Neural progenitor cell (in vitro differentiated cells): ENCODE measurements at regions not wholly inside any gene's neighbourhood (a gene's known extent, or its start where the extent isn't known, plus 50 kb on each side); places are given as distances from the start of the nearest gene placed in this dataset.

ENCODE experiments used
- DNase-seq: peaks from one replicate; pipeline ENCODE4 v3.0.0-alpha.2; 2016; ENCODE audit warnings: low spot score
- H2AFZ ChIP-seq: fragments of 200-600 bp; sonication (generic); replicated peaks from 2 replicates; pipeline ENCODE4 v1.6.1; 2016; ENCODE audit warnings: antibody characterized with exemption
- H3F3A ChIP-seq: fragments of 200-600 bp; sonication (generic); 2 replicates; pipeline ENCODE4 v1.6.1; 2016; ENCODE audit warnings: antibody characterized with exemption, low read depth
- H3K27ac ChIP-seq: fragments of 200-600 bp; sonication (generic); 2 replicates; pipeline ENCODE4 v1.5.1; 2016; ENCODE audit warnings: mild to moderate bottlenecking
- H3K27me3 ChIP-seq: fragments of 200-600 bp; sonication (generic); 2 replicates; pipeline ENCODE4 v1.6.1; 2016; ENCODE audit warnings: mild to moderate bottlenecking, moderate library complexity
- H3K36me3 ChIP-seq: fragments of 200-600 bp; sonication (generic); 2 replicates; pipeline ENCODE4 v1.5.1; 2016
- H3K4me1 ChIP-seq: fragments of 200-600 bp; sonication (generic); 2 replicates; pipeline ENCODE4 v1.6.1; 2016; ENCODE audit warnings: mixed run types
- H3K4me2 ChIP-seq: fragments of 200-600 bp; sonication (generic); 2 replicates; pipeline ENCODE4 v1.6.1; 2016
- H3K4me3 ChIP-seq: fragments of 200-600 bp; sonication (generic); 2 replicates; pipeline ENCODE4 v1.5.1; 2016
- H3K79me2 ChIP-seq: fragments of 200-600 bp; sonication (generic); 2 replicates; pipeline ENCODE4 v1.6.1; 2016; ENCODE audit warnings: low read depth
- H3K9ac ChIP-seq: fragments of 200-600 bp; sonication (generic); 2 replicates; pipeline ENCODE4 v1.6.1; 2016
- H3K9me3 ChIP-seq: fragments of 200-600 bp; sonication (generic); 2 replicates; pipeline ENCODE4 v1.5.1; 2016; ENCODE audit warnings: low read depth
- H4K20me1 ChIP-seq: fragments of 200-600 bp; sonication (generic); 2 replicates; pipeline ENCODE4 v1.6.1; 2016; ENCODE audit warnings: low read depth
- H3K27ac Mint-ChIP-seq: 3 replicates; pipeline ENCODE4 v1.8.0; 2021; ENCODE audit warnings: mixed read lengths
- H3K27me3 Mint-ChIP-seq: 2 replicates; pipeline ENCODE4 v1.8.0; 2022; ENCODE audit warnings: low read depth, mild to moderate bottlenecking, inconsistent platforms, moderate library complexity, mixed read lengths; ENCODE audit not compliant: insufficient read depth
- H3K36me3 Mint-ChIP-seq: 3 replicates; pipeline ENCODE4 v1.8.0; 2021; ENCODE audit warnings: mixed read lengths
- H3K4me1 Mint-ChIP-seq: 3 replicates; pipeline ENCODE4 v1.8.0; 2021; ENCODE audit warnings: mixed read lengths
- H3K4me3 Mint-ChIP-seq: 3 replicates; pipeline ENCODE4 v1.8.0; 2021; ENCODE audit warnings: mild to moderate bottlenecking, moderate library complexity, mixed read lengths
- H3K9me3 Mint-ChIP-seq: 3 replicates; pipeline ENCODE4 v1.8.0; 2020; ENCODE audit warnings: mixed read lengths
- EZH2 ChIP-seq: fragments of 200-600 bp; sonication (generic); IDR thresholded peaks from 2 replicates; pipeline ENCODE4 v1.6.1; 2017; ENCODE audit warnings: antibody characterized with exemption, mild to moderate bottlenecking, moderate library complexity
- EZH2phosphoT487 ChIP-seq: fragments of 200-600 bp; sonication (generic); IDR thresholded peaks from 2 replicates; pipeline ENCODE4 v1.6.1; 2017; ENCODE audit warnings: antibody characterized with exemption
- TF ChIP-seq, protein P1 (sequence below): fragments of 200-600 bp; sonication (generic); IDR thresholded peaks from 2 replicates; pipeline ENCODE4 v1.5.1; 2017; ENCODE audit warnings: antibody characterized with exemption, mild to moderate bottlenecking

DNA sequence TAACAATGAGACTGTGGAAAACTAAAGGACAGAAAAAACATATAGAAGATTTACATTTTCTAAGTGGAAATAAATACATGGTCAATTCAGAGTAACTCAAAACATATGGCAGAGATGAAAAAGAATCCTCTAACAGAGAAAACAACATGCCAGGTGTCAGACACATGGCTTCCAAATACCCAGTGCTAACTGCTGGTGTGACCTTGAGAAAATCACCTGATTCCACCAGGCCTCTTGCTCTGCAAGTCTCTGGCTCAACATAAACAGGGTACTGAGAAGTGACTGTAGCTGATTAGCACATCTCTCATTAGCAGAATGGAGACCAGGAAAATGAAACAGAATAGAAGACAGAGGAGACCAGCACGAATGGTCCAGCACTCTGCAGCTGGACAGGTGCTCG is 210.8 kb downstream of the HNMT start:
- no peak overlapping the region for H3K4me3 ChIP-seq
- no peaks in the 10 kb centered on the region for H4K20me1 ChIP-seq
- no peak overlapping the region for H3K9ac ChIP-seq
- H3K36me3 Mint-ChIP-seq, result no peaks in the 10 kb centered on the region
- no peaks in the 10 kb centered on the region for H3K27me3 Mint-ChIP-seq
- no peaks in the 10 kb centered on the region for H3K4me1 Mint-ChIP-seq
- H3K4me1 ChIP-seq, result no peaks in the 10 kb centered on the region
- DNase-seq, result no peak
- H3K9me3 Mint-ChIP-seq, result no peaks in the 10 kb centered on the region
- TF ChIP-seq EZH2phosphoT487 (no peak), EZH2 (no peak)
- TF ChIP-seq, protein P1, sequence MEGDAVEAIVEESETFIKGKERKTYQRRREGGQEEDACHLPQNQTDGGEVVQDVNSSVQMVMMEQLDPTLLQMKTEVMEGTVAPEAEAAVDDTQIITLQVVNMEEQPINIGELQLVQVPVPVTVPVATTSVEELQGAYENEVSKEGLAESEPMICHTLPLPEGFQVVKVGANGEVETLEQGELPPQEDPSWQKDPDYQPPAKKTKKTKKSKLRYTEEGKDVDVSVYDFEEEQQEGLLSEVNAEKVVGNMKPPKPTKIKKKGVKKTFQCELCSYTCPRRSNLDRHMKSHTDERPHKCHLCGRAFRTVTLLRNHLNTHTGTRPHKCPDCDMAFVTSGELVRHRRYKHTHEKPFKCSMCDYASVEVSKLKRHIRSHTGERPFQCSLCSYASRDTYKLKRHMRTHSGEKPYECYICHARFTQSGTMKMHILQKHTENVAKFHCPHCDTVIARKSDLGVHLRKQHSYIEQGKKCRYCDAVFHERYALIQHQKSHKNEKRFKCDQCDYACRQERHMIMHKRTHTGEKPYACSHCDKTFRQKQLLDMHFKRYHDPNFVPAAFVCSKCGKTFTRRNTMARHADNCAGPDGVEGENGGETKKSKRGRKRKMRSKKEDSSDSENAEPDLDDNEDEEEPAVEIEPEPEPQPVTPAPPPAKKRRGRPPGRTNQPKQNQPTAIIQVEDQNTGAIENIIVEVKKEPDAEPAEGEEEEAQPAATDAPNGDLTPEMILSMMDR, result no peak
- H3K79me2 ChIP-seq, result no peaks in the 10 kb centered on the region
- H3K27ac Mint-ChIP-seq, result no peak overlapping the region
- H3K4me3 Mint-ChIP-seq, result no peak overlapping the region
- no peaks in the 10 kb centered on the region for H3K9me3 ChIP-seq
- H3K27ac ChIP-seq, result no peak overlapping the region
- H3K27me3 ChIP-seq, result no peaks in the 10 kb centered on the region
- no peaks in the 10 kb centered on the region for H3K36me3 ChIP-seq
- H3F3A ChIP-seq, result no peaks in the 10 kb centered on the region
- H2AFZ ChIP-seq, result no peak overlapping the region
- H3K4me2 ChIP-seq, result no peak overlapping the region

- Mint-ChIP-seq H3K27me3 (no peaks in the 10 kb centered on the region), H3K9me3 (no peaks in the 10 kb centered on the region), H3K4me3 (no peak overlapping the region), H3K27ac (no peak overlapping the region), H3K4me1 (no peaks in the 10 kb centered on the region), H3K36me3 (no peaks in the 10 kb centered on the region)
- H3K4me2 ChIP-seq, result no peak overlapping the region
- H3K27me3 ChIP-seq, result no peaks in the 10 kb centered on the region
- H2AFZ ChIP-seq, result no peak overlapping the region
- H3K9me3 ChIP-seq, result no peaks in the 10 kb centered on the region
- H3K27ac ChIP-seq, result no peak overlapping the region
- no peaks in the 10 kb centered on the region for H3K79me2 ChIP-seq
- H4K20me1 ChIP-seq, result no peaks in the 10 kb centered on the region
- H3F3A ChIP-seq, result no peaks in the 10 kb centered on the region
- H3K36me3 ChIP-seq, result no peaks in the 10 kb centered on the region
- DNase-seq, result no peak
- no peaks in the 10 kb centered on the region for H3K4me1 ChIP-seq
- H3K9ac ChIP-seq, result no peak overlapping the region
- TF ChIP-seq EZH2phosphoT487, result no peak
- TF ChIP-seq, protein P1, result no peak
- no peak for TF ChIP-seq EZH2
- no peak overlapping the region for H3K4me3 ChIP-seq
These were observed 212.7 kb downstream of the HNMT start for GRCh38 chr2:138176862-138177439.

DNA sequence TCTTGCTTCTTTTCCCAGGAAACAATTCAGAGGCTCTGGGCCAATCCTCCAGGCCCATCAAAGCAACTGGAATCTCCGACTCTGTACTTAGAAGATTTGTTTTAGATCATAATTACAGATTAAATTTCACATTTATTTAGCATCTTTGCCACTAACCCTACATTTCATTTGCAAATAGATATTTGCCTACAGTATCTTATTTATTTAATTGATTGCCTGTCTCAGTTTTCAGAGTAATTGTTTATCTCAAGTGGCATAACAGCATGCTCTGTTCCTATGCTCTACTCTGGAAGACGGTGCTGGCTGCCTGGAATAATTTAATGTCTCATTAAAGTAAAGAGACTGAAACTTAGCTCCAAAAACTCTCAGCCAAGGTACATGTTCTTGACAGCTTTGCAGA is 213.4 kb downstream of the HNMT start:
- Histone ChIP-seq H3K9me3 (no peaks in the 10 kb centered on the region), H3K4me1 (peaks cover 7% of the 10 kb centered on the region), H3K27ac (no peak overlapping the region), H3K9ac (no peak overlapping the region), H3K79me2 (no peaks in the 10 kb centered on the region), H3F3A (peaks cover 1% of the 10 kb centered on the region), H3K4me3 (no peak overlapping the region), H3K27me3 (no peaks in the 10 kb centered on the region), H4K20me1 (no peaks in the 10 kb centered on the region), H3K36me3 (no peaks in the 10 kb centered on the region), H2AFZ (no peak overlapping the region), H3K4me2 (no peak overlapping the region)
- no peak for TF ChIP-seq EZH2phosphoT487
- Mint-ChIP-seq H3K4me3 (no peak overlapping the region), H3K27me3 (no peaks in the 10 kb centered on the region), H3K9me3 (no peaks in the 10 kb centered on the region), H3K27ac (no peak overlapping the region), H3K4me1 (no peaks in the 10 kb centered on the region), H3K36me3 (no peaks in the 10 kb centered on the region)
- DNase-seq, result no peak

DNA sequence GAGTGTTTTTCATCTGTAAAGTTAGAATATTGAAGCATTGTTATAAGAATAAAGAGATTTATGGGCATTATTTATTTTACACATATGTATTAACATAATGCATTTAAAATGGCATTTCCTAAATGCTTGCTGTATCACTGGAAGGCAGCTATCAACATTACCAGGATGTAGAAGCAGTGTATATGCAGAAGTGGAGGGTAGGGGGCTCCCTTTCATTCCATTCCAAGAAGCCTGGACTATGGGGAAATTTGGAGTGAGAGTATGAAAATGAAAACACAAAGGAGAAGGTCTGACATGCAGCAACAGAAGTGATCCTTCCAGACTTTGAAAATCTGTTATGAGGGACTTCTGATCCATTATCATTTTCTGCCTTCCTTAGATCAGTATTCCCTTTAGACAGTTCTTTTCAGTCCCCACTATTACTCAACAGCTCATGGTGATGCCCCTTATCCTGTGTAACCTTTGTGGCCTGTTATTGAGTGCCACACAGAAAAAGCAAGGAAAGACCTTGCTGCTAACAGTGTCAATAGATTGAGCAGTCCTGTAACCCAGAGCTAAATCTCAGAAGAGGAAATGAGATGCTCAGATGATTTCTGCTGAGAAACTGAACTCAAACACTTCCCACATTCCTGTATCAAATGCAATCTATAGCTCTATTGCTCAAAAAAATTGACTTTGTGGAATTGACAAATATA is 216.6 kb downstream of the HNMT start:
- Mint-ChIP-seq H3K4me3 (no peak overlapping the region), H3K4me1 (peaks cover 7% of the 10 kb centered on the region), H3K36me3 (no peaks in the 10 kb centered on the region), H3K9me3 (no peaks in the 10 kb centered on the region), H3K27ac (no peak overlapping the region), H3K27me3 (no peaks in the 10 kb centered on the region)
- no peaks in the 10 kb centered on the region for H3K79me2 ChIP-seq
- H3K27me3 ChIP-seq, result no peaks in the 10 kb centered on the region
- H3F3A ChIP-seq, result peaks cover 12% of the 10 kb centered on the region
- peak overlapping the region; percentile 31 for H2AFZ ChIP-seq
- no peak overlapping the region for H3K9ac ChIP-seq
- DNase-seq, result peak; percentile 29
- H3K36me3 ChIP-seq, result no peaks in the 10 kb centered on the region
- no peak overlapping the region for H3K27ac ChIP-seq
- no peaks in the 10 kb centered on the region for H3K9me3 ChIP-seq
- no peak overlapping the region for H3K4me3 ChIP-seq
- TF ChIP-seq EZH2 (no peak), EZH2phosphoT487 (no peak)
- TF ChIP-seq, protein P1, result peak; percentile 51
- H4K20me1 ChIP-seq, result no peaks in the 10 kb centered on the region
- no peak overlapping the region for H3K4me2 ChIP-seq
- H3K4me1 ChIP-seq, result peaks cover 19% of the 10 kb centered on the region
